GM12878 (cell line): ENCODE measurements at regions not wholly inside any gene's neighbourhood (a gene's known extent, or its start where the extent isn't known, plus 50 kb on each side); places are given as distances from the start of the nearest gene placed in this dataset.

Experiments
- ATAC-seq: fragments of 200-7000 bp; cut with Tn5 transposase; 3 replicates; pipeline ENCODE4 v1.9.1; 2020; ENCODE audit warnings: mild to moderate bottlenecking, moderate library complexity
- BruUV-seq: library from RNA; stranded (reverse); fragments of 400-500 nt; replicated peaks from 2 replicates; lab custom pipeline; 2021; lab: Mats Ljungman, UMichigan
- CTCF ChIA-PET: fragments of 300-600 bp; sonication (Branson Sonifier 250); formaldehyde crosslinking; extraction: SDS; loops from one replicate; lab custom pipeline; 2021; ENCODE audit warnings: inconsistent platforms; lab: Yijun Ruan, JAX
- POLR2A ChIA-PET: fragments of 350-600 bp; formaldehyde crosslinking; extraction: SDS; loops from one replicate; lab custom pipeline; 2021; ENCODE audit warnings: inconsistent platforms; lab: Charles Lee
- RAD21 ChIA-PET: fragments of 300-600 bp; sonication (Branson Sonifier 250); formaldehyde crosslinking; loops from one replicate; lab custom pipeline; 2023; ENCODE audit warnings: antibody characterized with exemption; ENCODE audit not compliant: unreplicated experiment; lab: Charles Lee
- SMC1A ChIA-PET: fragments of 300-600 bp; sonication (Branson Sonifier 250); formaldehyde crosslinking; loops from one replicate; lab custom pipeline; 2023; ENCODE audit not compliant: unreplicated experiment, uncharacterized antibody; lab: Charles Lee
- DNase-seq: peaks from one replicate; pipeline ENCODE4 v3.0.0-alpha.2; 2011; ENCODE audit warnings: low read depth, low spot score
- FAIRE-seq: peaks from 3 replicates; lab custom pipeline; 2011; peaks lifted over from hg19 to GRCh38; lab: Jason Lieb, UNC
- H2AFZ ChIP-seq: 2 replicates; pipeline ENCODE4 v1.6.0; 2011; ENCODE audit warnings: low read depth, low read length, control low read depth; ENCODE audit not compliant: control insufficient read depth
- H3K27ac ChIP-seq: 2 replicates; pipeline ENCODE4 v1.5.1; 2011; ENCODE audit warnings: control low read depth; ENCODE audit not compliant: control insufficient read depth, insufficient read depth
- H3K27me3 ChIP-seq, 2 experiments: replicated peaks in 1 of 2; 2 replicates each; pipeline versions ENCODE4 v1.6.0 to v1.6.1; 2011; ENCODE audit warnings: low read length in 1 of 2; ENCODE audit not compliant: control insufficient read depth in 2 of 2, insufficient read depth in 2 of 2
- H3K36me3 ChIP-seq, 2 experiments: 2 replicates each; pipeline ENCODE4 v1.5.1; 2011; ENCODE audit warnings: low read length in 1 of 2; ENCODE audit not compliant: control insufficient read depth in 2 of 2, insufficient read depth in 2 of 2
- H3K4me1 ChIP-seq: 2 replicates; pipeline ENCODE4 v1.6.1; 2011; ENCODE audit warnings: mild to moderate bottlenecking, low read length, moderate library complexity, mixed read lengths; ENCODE audit not compliant: control insufficient read depth, insufficient read depth
- H3K4me2 ChIP-seq: 2 replicates; pipeline ENCODE4 v1.6.0; 2011; ENCODE audit warnings: control low read depth; ENCODE audit not compliant: control insufficient read depth, insufficient read depth
- H3K4me3 ChIP-seq: fragments of 200-600 bp; sonication (generic); 2 replicates; pipeline ENCODE4 v1.5.1; 2016
- H3K79me2 ChIP-seq: 2 replicates; pipeline ENCODE4 v1.6.0; 2011; ENCODE audit warnings: low read length; ENCODE audit not compliant: control insufficient read depth, insufficient read depth
- H3K9ac ChIP-seq: 2 replicates; pipeline ENCODE4 v1.8.0; 2011; ENCODE audit warnings: low read length, control low read depth, mixed read lengths; ENCODE audit not compliant: control insufficient read depth, insufficient read depth
- H3K9me3 ChIP-seq: replicated peaks from 3 replicates; pipeline ENCODE4 v1.5.1; 2011; ENCODE audit warnings: mild to moderate bottlenecking, low read length; ENCODE audit not compliant: control insufficient read depth, insufficient read depth
- H4K20me1 ChIP-seq: 2 replicates; pipeline ENCODE4 v1.6.0; 2011; ENCODE audit not compliant: control insufficient read depth, insufficient read depth
- CHD1 ChIP-seq: IDR thresholded peaks from 2 replicates; pipeline ENCODE4 v1.6.1; 2012; ENCODE audit warnings: low read depth, low read length, improper control_type of control experiment
- CHD4 ChIP-seq: fragments of 200-600 bp; sonication (generic); IDR thresholded peaks from 2 replicates; pipeline ENCODE4 v1.6.1; 2016; ENCODE audit warnings: mild to moderate bottlenecking
- CREB1 ChIP-seq: IDR thresholded peaks from 2 replicates; pipeline ENCODE4 v1.6.1; 2012; ENCODE audit warnings: low read depth, mild to moderate bottlenecking, inconsistent platforms
- E2F8 ChIP-seq: fragments of 450-650 bp; IDR thresholded peaks from 2 replicates; pipeline ENCODE4 v1.6.1; 2018; ENCODE audit warnings: mild to moderate bottlenecking, low read depth, moderate library complexity; ENCODE audit not compliant: partially characterized antibody
- HDAC2 ChIP-seq: fragments of 200-600 bp; sonication (generic); IDR thresholded peaks from 2 replicates; pipeline ENCODE4 v1.6.1; 2017
- KDM1A ChIP-seq: fragments of 200-600 bp; sonication (generic); IDR thresholded peaks from 2 replicates; pipeline ENCODE4 v1.6.1; 2016; ENCODE audit warnings: borderline replicate concordance
- MEF2B ChIP-seq: fragments of 450-650 bp; IDR thresholded peaks from 2 replicates; pipeline ENCODE4 v1.6.1; 2018; ENCODE audit warnings: mild to moderate bottlenecking, moderate library complexity; ENCODE audit not compliant: partially characterized antibody, poor library complexity, severe bottlenecking
- MXI1 ChIP-seq: fragments of 150-350 bp; IDR thresholded peaks from 2 replicates; pipeline ENCODE4 v1.6.1; 2011; ENCODE audit warnings: low read depth, mild to moderate bottlenecking, inconsistent platforms, low read length, improper control_type of control experiment
- MYB ChIP-seq: fragments of 150-350 bp; IDR thresholded peaks from 2 replicates; pipeline ENCODE4 v1.6.1; 2014; ENCODE audit warnings: mild to moderate bottlenecking, low read depth, low read length, borderline replicate concordance
- PBX3 ChIP-seq: IDR thresholded peaks from 2 replicates; pipeline ENCODE4 v1.6.1; 2011; ENCODE audit warnings: mild to moderate bottlenecking, low read depth, low read length, moderate library complexity; ENCODE audit not compliant: insufficient replicate concordance
- PML ChIP-seq: IDR thresholded peaks from 2 replicates; pipeline ENCODE4 v1.6.1; 2012; ENCODE audit warnings: low read length, inconsistent platforms
- POLR2AphosphoS5 ChIP-seq: IDR thresholded peaks from 2 replicates; pipeline ENCODE4 v1.6.1; 2011; ENCODE audit warnings: mild to moderate bottlenecking, low read length, inconsistent platforms
- RELB ChIP-seq: fragments of 450-650 bp; IDR thresholded peaks from 2 replicates; pipeline ENCODE4 v1.6.1; 2017; ENCODE audit warnings: low read depth, mild to moderate bottlenecking, moderate library complexity
- RFX5 ChIP-seq: IDR thresholded peaks from 2 replicates; pipeline ENCODE4 v1.6.1; 2011; ENCODE audit warnings: low read depth, low read length, improper control_type of control experiment
- TARDBP ChIP-seq: IDR thresholded peaks from 2 replicates; pipeline ENCODE4 v1.6.1; 2016; ENCODE audit warnings: borderline replicate concordance
- ZBTB4 ChIP-seq: fragments of 450-650 bp; formaldehyde crosslinking; IDR thresholded peaks from 2 replicates; pipeline ENCODE4 v1.4.0; 2022; ENCODE audit warnings: mild to moderate bottlenecking, moderate library complexity
- WGBS: methylation state at CpG from one replicate; pipeline ENCODE4 v1.1.6; 2016; ENCODE audit warnings: low lambda C conversion rate; ENCODE audit not compliant: insufficient replicate concordance, insufficient coverage; ENCODE audit errors: missing lambda C conversion rate; 5-methylcytosine and 5-hydroxymethylcytosine counted together
- in situ Hi-C: fragments of 300-500 bp; cut with MboI; formaldehyde crosslinking; loops from 9 replicates; pipeline ENCODE4 v1.14.3; 2018; ENCODE audit warnings: mixed read lengths
- intact Hi-C: fragments of 100-400 bp; cut with micrococcal nuclease; formaldehyde crosslinking; loops from one replicate; pipeline ENCODE4 v1.14.2; 2022; ENCODE audit not compliant: unreplicated experiment

- TF ChIP-seq ZBTB4 (CRISPR knock-in tag) (no peak), PBX3 (no peak), PML (no peak), MEF2B (no peak), CHD4 (no peak), CHD1 (no peak), POLR2AphosphoS5 (no peak), RFX5 (no peak)
- TF ChIP-seq, all 136 proteins: peak for 0
These were observed 262.5 kb downstream of the BCOR start (continued) for GRCh38 chrX:39835241-39835640.

GRCh38 chrX:39835776-39836175, 262.0 kb downstream of the BCOR start:
- H3K4me2 ChIP-seq = no peak overlapping the region
- H3K27me3 ChIP-seq = no peaks in the 10 kb centered on the region
- H3K36me3 ChIP-seq = no peaks in the 10 kb centered on the region
- in situ Hi-C loops (no loop called here), intact Hi-C loops (no loop called here)
- FAIRE-seq = no peak
- ChIA-PET RAD21 (interaction anchor here (0.7 to 2.3 kb wide), 3 partner anchors 15 to 35 kb away, joined by 3 to 8 read pairs (median 5); no protein-coding TSS in a partner anchor), CTCF (no interaction called here), SMC1A (interaction anchor here (2.7 kb wide), 1 partner anchor 15 kb away, joined by 9 read pairs; no protein-coding TSS in a partner anchor), POLR2A (no interaction called here)
- 65% methylated on average over 1 of the region's 1 CpG for WGBS
- H3K79me2 ChIP-seq = no peaks in the 10 kb centered on the region
- BruUV-seq = no TSS peak
- no peak overlapping the region for H2AFZ ChIP-seq
- H3K9me3 ChIP-seq = no peaks in the 10 kb centered on the region; the same call in 2 of the 3 replicates
- no peak for ATAC-seq
- no peak overlapping the region for H3K27ac ChIP-seq
- H3K9ac ChIP-seq = no peak overlapping the region
- DNase-seq = no peak
- H4K20me1 ChIP-seq = no peaks in the 10 kb centered on the region
- no peak overlapping the region for H3K4me3 ChIP-seq
- H3K4me1 ChIP-seq = no peaks in the 10 kb centered on the region
- no peak for TF ChIP-seq KDM1A
- no peak for TF ChIP-seq MYB
- TF ChIP-seq CREB1 = no peak
- TF ChIP-seq HDAC2 = no peak
- TF ChIP-seq RELB = no peak
- TF ChIP-seq E2F8 = no peak
- TF ChIP-seq TARDBP = no peak
- TF ChIP-seq MXI1 = no peak
